GM12878 (cell line): ENCODE measurements at regions not wholly inside any gene's neighbourhood (a gene's known extent, or its start where the extent isn't known, plus 50 kb on each side); places are given as distances from the start of the nearest gene placed in this dataset.

Source experiments
- ATAC-seq: fragments of 200-7000 bp; cut with Tn5 transposase; 3 replicates; pipeline ENCODE4 v1.9.1; 2020; ENCODE audit warnings: mild to moderate bottlenecking, moderate library complexity
- BruUV-seq: library from RNA; stranded (reverse); fragments of 400-500 nt; replicated peaks from 2 replicates; lab custom pipeline; 2021; lab: Mats Ljungman, UMichigan
- CTCF ChIA-PET: fragments of 300-600 bp; sonication (Branson Sonifier 250); formaldehyde crosslinking; extraction: SDS; loops from one replicate; lab custom pipeline; 2021; ENCODE audit warnings: inconsistent platforms; lab: Yijun Ruan, JAX
- POLR2A ChIA-PET: fragments of 350-600 bp; formaldehyde crosslinking; extraction: SDS; loops from one replicate; lab custom pipeline; 2021; ENCODE audit warnings: inconsistent platforms; lab: Charles Lee
- RAD21 ChIA-PET: fragments of 300-600 bp; sonication (Branson Sonifier 250); formaldehyde crosslinking; loops from one replicate; lab custom pipeline; 2023; ENCODE audit warnings: antibody characterized with exemption; ENCODE audit not compliant: unreplicated experiment; lab: Charles Lee
- SMC1A ChIA-PET: fragments of 300-600 bp; sonication (Branson Sonifier 250); formaldehyde crosslinking; loops from one replicate; lab custom pipeline; 2023; ENCODE audit not compliant: unreplicated experiment, uncharacterized antibody; lab: Charles Lee
- DNase-seq: peaks from one replicate; pipeline ENCODE4 v3.0.0-alpha.2; 2011; ENCODE audit warnings: low read depth, low spot score
- FAIRE-seq: peaks from 3 replicates; lab custom pipeline; 2011; peaks lifted over from hg19 to GRCh38; lab: Jason Lieb, UNC
- H2AFZ ChIP-seq: 2 replicates; pipeline ENCODE4 v1.6.0; 2011; ENCODE audit warnings: low read depth, low read length, control low read depth; ENCODE audit not compliant: control insufficient read depth
- H3K27ac ChIP-seq: 2 replicates; pipeline ENCODE4 v1.5.1; 2011; ENCODE audit warnings: control low read depth; ENCODE audit not compliant: control insufficient read depth, insufficient read depth
- H3K27me3 ChIP-seq, 2 experiments: replicated peaks in 1 of 2; 2 replicates each; pipeline versions ENCODE4 v1.6.0 to v1.6.1; 2011; ENCODE audit warnings: low read length in 1 of 2; ENCODE audit not compliant: control insufficient read depth in 2 of 2, insufficient read depth in 2 of 2
- H3K36me3 ChIP-seq, 2 experiments: 2 replicates each; pipeline ENCODE4 v1.5.1; 2011; ENCODE audit warnings: low read length in 1 of 2; ENCODE audit not compliant: control insufficient read depth in 2 of 2, insufficient read depth in 2 of 2
- H3K4me1 ChIP-seq: 2 replicates; pipeline ENCODE4 v1.6.1; 2011; ENCODE audit warnings: mild to moderate bottlenecking, low read length, moderate library complexity, mixed read lengths; ENCODE audit not compliant: control insufficient read depth, insufficient read depth
- H3K4me2 ChIP-seq: 2 replicates; pipeline ENCODE4 v1.6.0; 2011; ENCODE audit warnings: control low read depth; ENCODE audit not compliant: control insufficient read depth, insufficient read depth
- H3K4me3 ChIP-seq: fragments of 200-600 bp; sonication (generic); 2 replicates; pipeline ENCODE4 v1.5.1; 2016
- H3K79me2 ChIP-seq: 2 replicates; pipeline ENCODE4 v1.6.0; 2011; ENCODE audit warnings: low read length; ENCODE audit not compliant: control insufficient read depth, insufficient read depth
- H3K9ac ChIP-seq: 2 replicates; pipeline ENCODE4 v1.8.0; 2011; ENCODE audit warnings: low read length, control low read depth, mixed read lengths; ENCODE audit not compliant: control insufficient read depth, insufficient read depth
- H3K9me3 ChIP-seq: replicated peaks from 3 replicates; pipeline ENCODE4 v1.5.1; 2011; ENCODE audit warnings: mild to moderate bottlenecking, low read length; ENCODE audit not compliant: control insufficient read depth, insufficient read depth
- H4K20me1 ChIP-seq: 2 replicates; pipeline ENCODE4 v1.6.0; 2011; ENCODE audit not compliant: control insufficient read depth, insufficient read depth
- KDM1A ChIP-seq: fragments of 200-600 bp; sonication (generic); IDR thresholded peaks from 2 replicates; pipeline ENCODE4 v1.6.1; 2016; ENCODE audit warnings: borderline replicate concordance
- MYC ChIP-seq: IDR thresholded peaks from 2 replicates; pipeline ENCODE4 v1.6.1; 2011; ENCODE audit warnings: mild to moderate bottlenecking, low read length, moderate library complexity, inconsistent platforms; ENCODE audit not compliant: insufficient read depth, insufficient replicate concordance, insufficient read length, severe bottlenecking
- NR2F1 ChIP-seq: fragments of 450-650 bp; conservative IDR thresholded peaks from 2 replicates; pipeline ENCODE4 v1.6.1; 2017; ENCODE audit warnings: mild to moderate bottlenecking
- RUNX3 ChIP-seq: IDR thresholded peaks from 2 replicates; pipeline ENCODE4 v1.6.1; 2012; ENCODE audit warnings: low read length, inconsistent platforms
- STAT3 ChIP-seq: IDR thresholded peaks from 2 replicates; pipeline ENCODE4 v1.6.1; 2011; ENCODE audit warnings: low read depth, low read length, improper control_type of control experiment
- WGBS: methylation state at CpG from one replicate; pipeline ENCODE4 v1.1.6; 2016; ENCODE audit warnings: low lambda C conversion rate; ENCODE audit not compliant: insufficient replicate concordance, insufficient coverage; ENCODE audit errors: missing lambda C conversion rate; 5-methylcytosine and 5-hydroxymethylcytosine counted together
- in situ Hi-C: fragments of 300-500 bp; cut with MboI; formaldehyde crosslinking; loops from 9 replicates; pipeline ENCODE4 v1.14.3; 2018; ENCODE audit warnings: mixed read lengths
- intact Hi-C: fragments of 100-400 bp; cut with micrococcal nuclease; formaldehyde crosslinking; loops from one replicate; pipeline ENCODE4 v1.14.2; 2022; ENCODE audit not compliant: unreplicated experiment

- Histone ChIP-seq H3K27ac (no peak overlapping the region), H3K4me2 (no peak overlapping the region), H4K20me1 (no peaks in the 10 kb centered on the region), H3K27me3 (no peaks in the 10 kb centered on the region), H3K36me3 (no peaks in the 10 kb centered on the region), H3K9ac (no peak overlapping the region), H2AFZ (no peak overlapping the region), H3K4me1 (no peaks in the 10 kb centered on the region), H3K9me3 (no peaks in the 10 kb centered on the region), H3K79me2 (no peaks in the 10 kb centered on the region), H3K4me3 (no peak overlapping the region)
- no peak for ATAC-seq
- TF ChIP-seq MYC (no peak), NR2F1 (no peak), STAT3 (no peak), KDM1A (no peak)
- no peak for DNase-seq
- intact Hi-C loops = no loop called here
- FAIRE-seq = no peak
- 94% methylated on average over 5 of the region's 5 CpGs for WGBS
- ChIA-PET CTCF (interaction anchor here (0.9 to 2.3 kb wide), 3 partner anchors 9 to 23 kb away, joined by 3 to 7 read pairs (median 3); no protein-coding TSS in a partner anchor), RAD21 (no interaction called here), SMC1A (interaction anchor here (2.0 kb wide), 1 partner anchor 26 kb away, joined by 5 read pairs; no protein-coding TSS in a partner anchor), POLR2A (no interaction called here)
- in situ Hi-C loops = no loop called here
- BruUV-seq = no TSS peak
These were observed 154.1 kb upstream of the CBLB start for GRCh38 chr3:106022913-106023312.

- H3K27ac ChIP-seq = no peak overlapping the region
- POLR2A ChIA-PET = no interaction called here
- RAD21 ChIA-PET = no interaction called here
- TF ChIP-seq RUNX3 = no peak
- TF ChIP-seq, all 136 proteins: peak for 0
- BruUV-seq = no TSS peak
- in situ Hi-C loops = no loop called here
- Histone ChIP-seq H3K4me1 (no peaks in the 10 kb centered on the region), H3K36me3 (no peaks in the 10 kb centered on the region), H4K20me1 (no peaks in the 10 kb centered on the region), H3K4me3 (no peak overlapping the region), H2AFZ (no peak overlapping the region), H3K9me3 (no peaks in the 10 kb centered on the region), H3K79me2 (no peaks in the 10 kb centered on the region), H3K27me3 (no peaks in the 10 kb centered on the region), H3K9ac (no peak overlapping the region), H3K4me2 (no peak overlapping the region)
- ChIA-PET SMC1A (interaction anchor here (1.0 to 1.7 kb wide), 6 partner anchors 9 to 310 kb away, joined by 3 to 4 read pairs (median 4); no protein-coding TSS in a partner anchor), CTCF (interaction anchor here (1.2 kb wide), 1 partner anchor 76 kb away, joined by 3 read pairs; no protein-coding TSS in a partner anchor)
- WGBS = 86% methylated on average over 4 of the region's 4 CpGs
- ATAC-seq = no peak
- DNase-seq = no peak
- intact Hi-C loops = no loop called here
- FAIRE-seq = no peak
These were observed 156.4 kb upstream of the CBLB start for GRCh38 chr3:106025151-106025722.
